GM12878 (cell line): ENCODE measurements at regions not wholly inside any gene's neighbourhood (a gene's known extent, or its start where the extent isn't known, plus 50 kb on each side); places are given as distances from the start of the nearest gene placed in this dataset.

ENCODE experiments used
- BHLHE40 ChIP-seq, 2 experiments: fragments of 450-650 bp in 1 of 2; IDR thresholded peaks; 2 replicates each; pipeline ENCODE4 v1.6.1; 2011 to 2017; ENCODE audit warnings: low read depth in 2 of 2, borderline replicate concordance in 1 of 2, improper control_type of control experiment in 1 of 2, low read length in 1 of 2, mild to moderate bottlenecking in 1 of 2
- FOS ChIP-seq: IDR thresholded peaks from 3 replicates; pipeline ENCODE4 v1.6.1; 2011; ENCODE audit warnings: borderline replicate concordance; ENCODE audit not compliant: insufficient read length; ENCODE audit errors: extremely low read depth
- HCFC1 ChIP-seq: fragments of 150-350 bp; IDR thresholded peaks from 2 replicates; pipeline ENCODE4 v1.6.1; 2014; ENCODE audit warnings: low read length
- NFYA ChIP-seq: IDR thresholded peaks from 2 replicates; pipeline ENCODE4 v1.6.1; 2011; ENCODE audit warnings: low read depth, mild to moderate bottlenecking, low read length, improper control_type of control experiment, borderline replicate concordance
- NFYB ChIP-seq: IDR thresholded peaks from 2 replicates; pipeline ENCODE4 v1.6.1; 2011; ENCODE audit warnings: low read depth, mild to moderate bottlenecking, low read length, improper control_type of control experiment, moderate library complexity; ENCODE audit not compliant: insufficient read depth
- POLR2AphosphoS5 ChIP-seq: IDR thresholded peaks from 2 replicates; pipeline ENCODE4 v1.6.1; 2011; ENCODE audit warnings: mild to moderate bottlenecking, low read length, inconsistent platforms
- RFX5 ChIP-seq: IDR thresholded peaks from 2 replicates; pipeline ENCODE4 v1.6.1; 2011; ENCODE audit warnings: low read depth, low read length, improper control_type of control experiment
- TAF1 ChIP-seq: IDR thresholded peaks from 2 replicates; pipeline ENCODE4 v1.6.1; 2011; ENCODE audit warnings: mild to moderate bottlenecking, low read depth, low read length, borderline replicate concordance
- TCF12 ChIP-seq: IDR thresholded peaks from 2 replicates; pipeline ENCODE4 v1.6.1; 2011; ENCODE audit warnings: low read depth, mild to moderate bottlenecking, low read length
- TF ChIP-seq, protein P1 (sequence below): fragments of 450-650 bp; IDR thresholded peaks from 2 replicates; pipeline ENCODE4 v1.6.1; 2018; ENCODE audit warnings: borderline replicate concordance, mild to moderate bottlenecking; ENCODE audit not compliant: partially characterized antibody
- TF ChIP-seq, protein P2 (sequence below), 3 experiments: IDR thresholded peaks in 2 of 3; conservative IDR thresholded peaks in 1 of 3; 2 replicates each; pipeline ENCODE4 v1.5.1; 2011; ENCODE audit warnings: low read depth in 3 of 3, low read length in 3 of 3, mild to moderate bottlenecking in 3 of 3, control low read depth in 2 of 3, moderate library complexity in 2 of 3, inconsistent platforms in 1 of 3, mixed read lengths in 1 of 3; ENCODE audit not compliant: control insufficient read depth in 2 of 3, insufficient read depth in 1 of 3; ENCODE audit errors: extremely low read depth in 1 of 3
- TF ChIP-seq, protein P3 (sequence below): fragments of 150-350 bp; IDR thresholded peaks from 2 replicates; pipeline ENCODE4 v1.6.1; 2016; ENCODE audit warnings: low read depth, low read length
- TF ChIP-seq, protein P4 (sequence below): IDR thresholded peaks from 2 replicates; pipeline ENCODE4 v1.6.1; 2012; ENCODE audit warnings: mild to moderate bottlenecking, low read depth, low read length
- TF ChIP-seq, protein P5 (sequence below): IDR thresholded peaks from 2 replicates; pipeline ENCODE4 v1.6.1; 2012; ENCODE audit warnings: low read depth, low read length, improper control_type of control experiment

DNA sequence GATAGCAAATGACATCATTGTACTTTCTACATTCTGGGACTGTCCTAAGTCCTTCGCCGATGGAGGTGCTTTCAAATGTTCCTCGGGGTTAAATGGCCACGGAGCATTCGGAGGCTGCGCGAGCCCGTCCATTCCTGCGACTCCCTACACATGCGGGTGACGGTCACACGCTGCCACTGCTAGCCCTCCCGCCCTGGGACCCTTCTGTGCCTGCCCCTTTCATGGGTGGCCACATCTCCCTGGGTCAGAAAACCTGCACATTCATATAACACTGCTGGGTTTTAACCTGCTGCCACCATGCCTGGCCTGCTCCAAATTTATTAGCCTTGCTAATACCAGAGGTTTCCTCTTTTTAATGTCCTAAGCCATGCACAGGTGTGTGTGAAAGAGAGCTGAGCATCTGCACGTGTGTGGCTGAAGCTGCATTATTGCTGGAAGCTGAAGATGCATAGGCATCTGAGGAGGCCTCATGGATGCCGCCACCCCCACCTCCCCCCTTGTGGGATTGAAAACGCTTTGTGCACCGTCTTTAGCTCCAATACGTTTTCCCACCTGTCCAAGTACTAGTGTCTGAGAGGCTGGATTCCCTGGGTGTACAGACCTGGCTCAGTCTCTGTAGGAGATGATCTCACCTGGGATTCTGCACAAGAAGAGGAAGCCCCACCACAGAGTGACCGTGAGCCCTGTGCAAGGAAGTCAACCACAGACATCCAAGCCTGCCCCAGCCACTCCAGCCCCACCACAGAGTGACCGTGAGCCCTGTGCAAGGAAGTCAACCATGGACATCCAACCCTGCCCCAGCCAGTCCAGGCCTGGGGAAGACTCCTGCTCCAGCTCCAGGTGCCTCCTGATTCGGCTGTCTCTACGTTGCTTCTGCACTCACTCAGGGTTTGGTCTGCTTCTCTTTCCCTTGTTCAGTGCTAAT lies 626.4 kb downstream of the BRD1 start:
- no peak for TF ChIP-seq TAF1
- TF ChIP-seq, protein P1, sequence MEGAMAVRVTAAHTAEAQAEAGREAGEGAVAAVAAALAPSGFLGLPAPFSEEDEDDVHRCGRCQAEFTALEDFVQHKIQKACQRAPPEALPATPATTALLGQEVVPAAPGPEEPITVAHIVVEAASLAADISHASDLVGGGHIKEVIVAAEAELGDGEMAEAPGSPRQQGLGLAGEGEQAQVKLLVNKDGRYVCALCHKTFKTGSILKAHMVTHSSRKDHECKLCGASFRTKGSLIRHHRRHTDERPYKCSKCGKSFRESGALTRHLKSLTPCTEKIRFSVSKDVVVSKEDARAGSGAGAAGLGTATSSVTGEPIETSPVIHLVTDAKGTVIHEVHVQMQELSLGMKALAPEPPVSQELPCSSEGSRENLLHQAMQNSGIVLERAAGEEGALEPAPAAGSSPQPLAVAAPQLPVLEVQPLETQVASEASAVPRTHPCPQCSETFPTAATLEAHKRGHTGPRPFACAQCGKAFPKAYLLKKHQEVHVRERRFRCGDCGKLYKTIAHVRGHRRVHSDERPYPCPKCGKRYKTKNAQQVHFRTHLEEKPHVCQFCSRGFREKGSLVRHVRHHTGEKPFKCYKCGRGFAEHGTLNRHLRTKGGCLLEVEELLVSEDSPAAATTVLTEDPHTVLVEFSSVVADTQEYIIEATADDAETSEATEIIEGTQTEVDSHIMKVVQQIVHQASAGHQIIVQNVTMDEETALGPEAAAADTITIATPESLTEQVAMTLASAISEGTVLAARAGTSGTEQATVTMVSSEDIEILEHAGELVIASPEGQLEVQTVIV = no peak
- TF ChIP-seq BHLHE40 (IDR thresholded peaks at IDR 0.05; ENCODE audit: borderline replicate concordance in 1 of 2, low read depth in 2 of 2, low read length in 1 of 2) = no peak
- TF ChIP-seq, protein P2, sequence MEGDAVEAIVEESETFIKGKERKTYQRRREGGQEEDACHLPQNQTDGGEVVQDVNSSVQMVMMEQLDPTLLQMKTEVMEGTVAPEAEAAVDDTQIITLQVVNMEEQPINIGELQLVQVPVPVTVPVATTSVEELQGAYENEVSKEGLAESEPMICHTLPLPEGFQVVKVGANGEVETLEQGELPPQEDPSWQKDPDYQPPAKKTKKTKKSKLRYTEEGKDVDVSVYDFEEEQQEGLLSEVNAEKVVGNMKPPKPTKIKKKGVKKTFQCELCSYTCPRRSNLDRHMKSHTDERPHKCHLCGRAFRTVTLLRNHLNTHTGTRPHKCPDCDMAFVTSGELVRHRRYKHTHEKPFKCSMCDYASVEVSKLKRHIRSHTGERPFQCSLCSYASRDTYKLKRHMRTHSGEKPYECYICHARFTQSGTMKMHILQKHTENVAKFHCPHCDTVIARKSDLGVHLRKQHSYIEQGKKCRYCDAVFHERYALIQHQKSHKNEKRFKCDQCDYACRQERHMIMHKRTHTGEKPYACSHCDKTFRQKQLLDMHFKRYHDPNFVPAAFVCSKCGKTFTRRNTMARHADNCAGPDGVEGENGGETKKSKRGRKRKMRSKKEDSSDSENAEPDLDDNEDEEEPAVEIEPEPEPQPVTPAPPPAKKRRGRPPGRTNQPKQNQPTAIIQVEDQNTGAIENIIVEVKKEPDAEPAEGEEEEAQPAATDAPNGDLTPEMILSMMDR (IDR thresholded peaks at IDR 0.05 in 2 of 3, conservative IDR thresholded peaks at IDR 0.05 in 1 of 3; ENCODE audit: control insufficient read depth in 2 of 3, extremely low read depth in 1 of 3, insufficient read depth in 1 of 3, low read depth in 3 of 3, low read length in 3 of 3) = no peak
- TF ChIP-seq, protein P3, sequence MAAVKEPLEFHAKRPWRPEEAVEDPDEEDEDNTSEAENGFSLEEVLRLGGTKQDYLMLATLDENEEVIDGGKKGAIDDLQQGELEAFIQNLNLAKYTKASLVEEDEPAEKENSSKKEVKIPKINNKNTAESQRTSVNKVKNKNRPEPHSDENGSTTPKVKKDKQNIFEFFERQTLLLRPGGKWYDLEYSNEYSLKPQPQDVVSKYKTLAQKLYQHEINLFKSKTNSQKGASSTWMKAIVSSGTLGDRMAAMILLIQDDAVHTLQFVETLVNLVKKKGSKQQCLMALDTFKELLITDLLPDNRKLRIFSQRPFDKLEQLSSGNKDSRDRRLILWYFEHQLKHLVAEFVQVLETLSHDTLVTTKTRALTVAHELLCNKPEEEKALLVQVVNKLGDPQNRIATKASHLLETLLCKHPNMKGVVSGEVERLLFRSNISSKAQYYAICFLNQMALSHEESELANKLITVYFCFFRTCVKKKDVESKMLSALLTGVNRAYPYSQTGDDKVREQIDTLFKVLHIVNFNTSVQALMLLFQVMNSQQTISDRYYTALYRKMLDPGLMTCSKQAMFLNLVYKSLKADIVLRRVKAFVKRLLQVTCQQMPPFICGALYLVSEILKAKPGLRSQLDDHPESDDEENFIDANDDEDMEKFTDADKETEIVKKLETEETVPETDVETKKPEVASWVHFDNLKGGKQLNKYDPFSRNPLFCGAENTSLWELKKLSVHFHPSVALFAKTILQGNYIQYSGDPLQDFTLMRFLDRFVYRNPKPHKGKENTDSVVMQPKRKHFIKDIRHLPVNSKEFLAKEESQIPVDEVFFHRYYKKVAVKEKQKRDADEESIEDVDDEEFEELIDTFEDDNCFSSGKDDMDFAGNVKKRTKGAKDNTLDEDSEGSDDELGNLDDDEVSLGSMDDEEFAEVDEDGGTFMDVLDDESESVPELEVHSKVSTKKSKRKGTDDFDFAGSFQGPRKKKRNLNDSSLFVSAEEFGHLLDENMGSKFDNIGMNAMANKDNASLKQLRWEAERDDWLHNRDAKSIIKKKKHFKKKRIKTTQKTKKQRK = no peak
- TF ChIP-seq, protein P4, sequence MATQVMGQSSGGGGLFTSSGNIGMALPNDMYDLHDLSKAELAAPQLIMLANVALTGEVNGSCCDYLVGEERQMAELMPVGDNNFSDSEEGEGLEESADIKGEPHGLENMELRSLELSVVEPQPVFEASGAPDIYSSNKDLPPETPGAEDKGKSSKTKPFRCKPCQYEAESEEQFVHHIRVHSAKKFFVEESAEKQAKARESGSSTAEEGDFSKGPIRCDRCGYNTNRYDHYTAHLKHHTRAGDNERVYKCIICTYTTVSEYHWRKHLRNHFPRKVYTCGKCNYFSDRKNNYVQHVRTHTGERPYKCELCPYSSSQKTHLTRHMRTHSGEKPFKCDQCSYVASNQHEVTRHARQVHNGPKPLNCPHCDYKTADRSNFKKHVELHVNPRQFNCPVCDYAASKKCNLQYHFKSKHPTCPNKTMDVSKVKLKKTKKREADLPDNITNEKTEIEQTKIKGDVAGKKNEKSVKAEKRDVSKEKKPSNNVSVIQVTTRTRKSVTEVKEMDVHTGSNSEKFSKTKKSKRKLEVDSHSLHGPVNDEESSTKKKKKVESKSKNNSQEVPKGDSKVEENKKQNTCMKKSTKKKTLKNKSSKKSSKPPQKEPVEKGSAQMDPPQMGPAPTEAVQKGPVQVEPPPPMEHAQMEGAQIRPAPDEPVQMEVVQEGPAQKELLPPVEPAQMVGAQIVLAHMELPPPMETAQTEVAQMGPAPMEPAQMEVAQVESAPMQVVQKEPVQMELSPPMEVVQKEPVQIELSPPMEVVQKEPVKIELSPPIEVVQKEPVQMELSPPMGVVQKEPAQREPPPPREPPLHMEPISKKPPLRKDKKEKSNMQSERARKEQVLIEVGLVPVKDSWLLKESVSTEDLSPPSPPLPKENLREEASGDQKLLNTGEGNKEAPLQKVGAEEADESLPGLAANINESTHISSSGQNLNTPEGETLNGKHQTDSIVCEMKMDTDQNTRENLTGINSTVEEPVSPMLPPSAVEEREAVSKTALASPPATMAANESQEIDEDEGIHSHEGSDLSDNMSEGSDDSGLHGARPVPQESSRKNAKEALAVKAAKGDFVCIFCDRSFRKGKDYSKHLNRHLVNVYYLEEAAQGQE = no peak
- no peak for TF ChIP-seq RFX5
- TF ChIP-seq HCFC1 = no peak
- TF ChIP-seq, protein P5, sequence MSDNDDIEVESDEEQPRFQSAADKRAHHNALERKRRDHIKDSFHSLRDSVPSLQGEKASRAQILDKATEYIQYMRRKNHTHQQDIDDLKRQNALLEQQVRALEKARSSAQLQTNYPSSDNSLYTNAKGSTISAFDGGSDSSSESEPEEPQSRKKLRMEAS = no peak
- TF ChIP-seq TCF12 = no peak
- no peak for TF ChIP-seq POLR2AphosphoS5
- TF ChIP-seq NFYA = no peak
- no peak for TF ChIP-seq NFYB
- no peak for TF ChIP-seq FOS
